ENCODE measurements at regions not wholly inside any gene's neighbourhood (a gene's known extent, or its start where the extent isn't known, plus 50 kb on each side); places are given as distances from the start of the nearest gene placed in this dataset.

DNA sequence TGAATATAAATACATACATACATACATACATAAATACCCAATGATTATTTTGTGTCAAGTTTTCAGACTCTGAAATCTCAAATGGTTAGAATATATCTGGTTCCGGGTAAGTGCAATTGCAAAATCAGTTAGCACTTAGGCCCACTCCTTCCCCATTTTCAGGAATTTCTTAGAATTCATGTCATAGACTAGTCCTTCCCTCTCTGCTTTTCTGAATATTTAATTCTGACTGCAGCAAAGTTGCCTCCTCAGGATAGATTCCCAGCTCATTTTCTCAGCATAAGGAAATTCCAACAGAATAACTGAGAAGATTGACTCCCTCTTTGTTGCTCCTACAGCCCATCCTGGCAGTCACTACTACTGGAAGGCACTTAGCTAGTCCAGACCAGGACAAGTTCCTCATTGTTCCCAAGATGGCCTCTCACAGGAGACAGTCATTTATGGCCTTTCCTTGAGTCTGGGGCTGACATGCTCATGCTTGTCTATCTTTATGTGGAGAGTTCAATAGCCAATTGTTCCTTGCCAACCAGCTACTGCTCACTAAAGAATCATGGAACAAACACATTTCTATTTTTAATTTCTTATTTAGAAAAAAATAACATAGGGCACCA, 142.9 kb upstream of the ITGB1 start:
- Histone ChIP-seq H3K27ac (no peak overlapping the region), H3K4me3 (ENCODE audit: low read depth in 1 of 2, low read length in 1 of 2) (no peak overlapping the region), H3K9me3 (no peaks in the 10 kb centered on the region), H3K36me3 (no peaks in the 10 kb centered on the region), H3K4me1 (ENCODE audit: control insufficient read depth in 1 of 2, insufficient read depth in 1 of 2, low read depth in 1 of 2, low read length in 1 of 2) (no peaks in the 10 kb centered on the region), H3K27me3 (no peaks in the 10 kb centered on the region)
- TF ChIP-seq, protein P1, sequence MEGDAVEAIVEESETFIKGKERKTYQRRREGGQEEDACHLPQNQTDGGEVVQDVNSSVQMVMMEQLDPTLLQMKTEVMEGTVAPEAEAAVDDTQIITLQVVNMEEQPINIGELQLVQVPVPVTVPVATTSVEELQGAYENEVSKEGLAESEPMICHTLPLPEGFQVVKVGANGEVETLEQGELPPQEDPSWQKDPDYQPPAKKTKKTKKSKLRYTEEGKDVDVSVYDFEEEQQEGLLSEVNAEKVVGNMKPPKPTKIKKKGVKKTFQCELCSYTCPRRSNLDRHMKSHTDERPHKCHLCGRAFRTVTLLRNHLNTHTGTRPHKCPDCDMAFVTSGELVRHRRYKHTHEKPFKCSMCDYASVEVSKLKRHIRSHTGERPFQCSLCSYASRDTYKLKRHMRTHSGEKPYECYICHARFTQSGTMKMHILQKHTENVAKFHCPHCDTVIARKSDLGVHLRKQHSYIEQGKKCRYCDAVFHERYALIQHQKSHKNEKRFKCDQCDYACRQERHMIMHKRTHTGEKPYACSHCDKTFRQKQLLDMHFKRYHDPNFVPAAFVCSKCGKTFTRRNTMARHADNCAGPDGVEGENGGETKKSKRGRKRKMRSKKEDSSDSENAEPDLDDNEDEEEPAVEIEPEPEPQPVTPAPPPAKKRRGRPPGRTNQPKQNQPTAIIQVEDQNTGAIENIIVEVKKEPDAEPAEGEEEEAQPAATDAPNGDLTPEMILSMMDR (IDR thresholded peaks at IDR 0.05): no peak

DNA sequence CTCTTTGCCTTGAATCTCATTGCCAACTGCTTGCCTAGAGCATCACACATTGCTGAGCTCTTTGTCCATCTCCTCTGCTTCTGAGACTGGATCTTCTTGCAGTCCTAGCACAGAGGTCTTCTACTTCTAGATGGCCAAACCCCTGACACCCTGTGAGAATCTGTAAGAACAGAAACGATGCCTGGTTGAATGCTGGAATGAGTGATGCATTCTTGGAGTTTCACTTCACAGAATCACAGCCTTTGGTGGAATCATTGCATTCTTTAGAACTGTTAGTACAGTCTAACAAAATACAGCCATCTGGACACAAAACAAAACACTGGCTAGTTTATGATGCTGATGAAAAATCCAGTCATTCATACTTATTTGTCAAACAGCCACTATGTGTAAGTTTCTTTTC, 141.7 kb upstream of the ITGB1 start:
- TF ChIP-seq, protein P1 (IDR thresholded peaks at IDR 0.05): no peak
- no peak overlapping the region for H3K27ac ChIP-seq
- H3K36me3 ChIP-seq: no peaks in the 10 kb centered on the region
- no peaks in the 10 kb centered on the region for H3K27me3 ChIP-seq
- no peaks in the 10 kb centered on the region for H3K4me1 ChIP-seq (ENCODE audit: control insufficient read depth in 1 of 2, insufficient read depth in 1 of 2, low read depth in 1 of 2, low read length in 1 of 2)
- H3K4me3 ChIP-seq (ENCODE audit: low read depth in 1 of 2, low read length in 1 of 2): no peak overlapping the region
- H3K9me3 ChIP-seq: no peaks in the 10 kb centered on the region

DNA sequence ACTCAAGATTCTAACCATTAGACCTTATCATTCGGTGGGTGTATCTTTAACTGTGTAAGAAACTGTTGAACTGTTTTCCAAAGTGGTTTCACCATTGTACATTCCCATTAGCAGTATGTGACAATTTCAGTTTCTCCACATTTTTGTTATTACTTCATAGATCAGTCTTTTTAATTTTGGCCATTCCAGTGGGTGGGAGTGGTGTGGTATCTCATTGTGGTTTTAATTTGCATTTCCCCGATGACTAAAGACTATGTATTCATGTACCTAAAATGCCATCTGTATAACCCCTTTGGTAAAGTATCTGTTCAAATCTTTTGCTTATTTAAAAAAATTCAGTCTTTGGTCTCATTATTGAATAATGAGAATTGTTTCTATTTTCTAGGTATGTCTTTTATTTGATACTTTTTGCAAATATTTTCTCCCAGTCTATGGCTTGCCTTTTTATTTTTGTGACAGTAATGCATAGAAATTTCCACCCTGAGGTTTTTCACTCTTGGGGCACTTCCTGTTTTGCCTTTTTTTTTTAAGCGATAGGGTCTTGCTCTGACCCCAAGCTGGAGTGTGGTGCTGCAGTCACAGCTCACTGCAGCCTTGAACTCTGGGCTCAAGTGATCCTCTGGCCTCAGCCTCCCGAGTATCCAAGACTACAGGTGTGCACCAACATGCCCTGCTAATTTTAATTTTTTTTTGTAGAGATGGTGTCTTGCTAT, 141.1 kb upstream of the ITGB1 start:
- H3K27me3 ChIP-seq: no peaks in the 10 kb centered on the region
- H3K27ac ChIP-seq: no peak overlapping the region
- TF ChIP-seq, protein P1 (IDR thresholded peaks at IDR 0.05): no peak
- no peaks in the 10 kb centered on the region for H3K4me1 ChIP-seq (ENCODE audit: control insufficient read depth in 1 of 2, insufficient read depth in 1 of 2, low read depth in 1 of 2, low read length in 1 of 2)
- H3K4me3 ChIP-seq (ENCODE audit: low read depth in 1 of 2, low read length in 1 of 2): no peak overlapping the region
- no peaks in the 10 kb centered on the region for H3K9me3 ChIP-seq
- H3K36me3 ChIP-seq: no peaks in the 10 kb centered on the region

DNA sequence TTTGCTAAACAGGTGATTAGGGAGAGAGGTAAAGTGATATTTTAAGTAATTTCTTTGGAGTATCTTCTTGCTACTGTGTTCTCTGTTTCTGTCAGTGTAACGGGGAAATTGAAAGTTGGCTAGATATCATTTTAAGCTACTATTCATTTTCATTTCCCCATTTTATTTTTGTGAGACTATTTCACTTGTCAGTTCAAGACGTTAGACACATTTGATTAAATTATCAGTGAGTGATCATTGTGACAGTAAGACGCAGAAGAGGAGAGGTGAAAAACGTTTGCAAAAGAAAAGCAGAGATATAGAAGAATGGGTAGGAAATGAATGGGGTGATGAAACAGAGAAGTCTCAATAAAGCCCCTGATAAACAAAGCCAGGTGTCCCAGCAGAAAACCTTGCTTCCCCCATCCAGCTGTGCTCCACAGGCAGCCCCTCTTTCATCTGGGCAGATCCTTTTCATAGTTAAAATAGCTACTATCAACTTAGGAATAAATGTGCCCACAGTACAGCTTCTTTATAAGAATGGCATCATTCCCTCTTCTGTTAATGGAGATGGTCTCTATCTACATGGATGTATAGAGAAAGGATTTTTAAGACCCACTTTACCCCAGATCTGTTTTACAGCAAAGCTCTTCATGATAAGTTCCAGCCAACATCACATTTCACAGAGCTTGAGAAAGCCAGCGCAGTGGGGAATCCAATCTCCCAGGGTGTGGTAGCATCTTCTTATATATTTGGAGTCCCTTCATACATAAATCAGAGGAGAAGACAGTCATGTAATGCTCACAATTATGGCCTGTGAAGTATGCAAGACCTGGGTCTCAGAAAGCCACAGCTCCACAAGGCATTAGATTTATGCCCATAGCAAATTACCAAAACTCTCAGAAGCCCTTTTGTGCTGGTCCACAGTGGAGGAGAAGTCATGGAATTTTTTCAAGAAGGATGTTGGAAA, 138.1 kb upstream of the ITGB1 start:
- no peaks in the 10 kb centered on the region for H3K36me3 ChIP-seq
- no peaks in the 10 kb centered on the region for H3K4me1 ChIP-seq (ENCODE audit: control insufficient read depth in 1 of 2, insufficient read depth in 1 of 2, low read depth in 1 of 2, low read length in 1 of 2)
- no peak overlapping the region for H3K4me3 ChIP-seq (ENCODE audit: low read depth in 1 of 2, low read length in 1 of 2)
- no peaks in the 10 kb centered on the region for H3K27me3 ChIP-seq
- TF ChIP-seq, protein P1 (IDR thresholded peaks at IDR 0.05): no peak
- H3K9me3 ChIP-seq: no peaks in the 10 kb centered on the region
- no peak overlapping the region for H3K27ac ChIP-seq

DNA sequence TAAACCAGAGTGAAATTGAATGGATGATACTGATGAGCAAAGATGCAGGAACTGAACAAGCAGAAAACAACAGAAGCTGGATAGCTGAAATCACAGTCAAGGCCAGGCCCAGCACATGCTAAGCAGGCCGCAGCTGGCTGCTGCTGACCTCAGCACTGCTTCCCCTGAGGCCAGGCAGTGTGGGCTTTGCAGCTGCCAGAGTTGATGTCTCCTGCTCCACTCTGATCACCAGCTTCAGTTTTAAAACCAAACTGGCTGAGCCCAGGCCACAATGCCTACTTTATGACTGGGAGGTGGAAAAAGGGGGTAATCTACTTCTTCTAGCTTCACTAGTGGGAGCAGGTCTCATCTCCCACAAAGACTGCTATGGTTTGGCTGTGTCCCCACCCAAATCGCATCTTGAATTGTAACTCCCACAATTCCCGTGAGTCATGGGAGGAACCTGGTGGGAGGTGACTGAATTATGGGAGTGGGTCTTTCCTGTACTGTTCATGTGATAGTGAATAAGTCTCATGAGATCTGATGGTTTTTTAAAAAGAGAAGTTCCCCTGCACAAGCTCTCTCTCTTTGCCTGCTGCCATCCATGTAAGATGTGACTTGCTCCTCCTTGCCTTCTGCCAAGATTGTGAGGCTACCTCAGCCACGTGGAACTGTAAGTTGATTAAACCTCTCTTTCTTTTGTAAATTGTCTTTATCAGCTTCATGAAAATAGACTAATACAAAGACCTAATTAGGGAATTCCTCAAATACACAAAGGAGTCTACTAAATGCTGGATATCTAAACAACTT, 136.4 kb upstream of the ITGB1 start:
- TF ChIP-seq, protein P1 (IDR thresholded peaks at IDR 0.05): no peak
- Histone ChIP-seq H3K4me3 (ENCODE audit: low read depth in 1 of 2, low read length in 1 of 2) (no peak overlapping the region), H3K4me1 (ENCODE audit: control insufficient read depth in 1 of 2, insufficient read depth in 1 of 2, low read depth in 1 of 2, low read length in 1 of 2) (no peaks in the 10 kb centered on the region), H3K36me3 (no peaks in the 10 kb centered on the region), H3K9me3 (no peaks in the 10 kb centered on the region), H3K27ac (no peak overlapping the region), H3K27me3 (no peaks in the 10 kb centered on the region)
